GM21423 (cell line): ENCODE measurements at regions not wholly inside any gene's neighbourhood (a gene's known extent, or its start where the extent isn't known, plus 50 kb on each side); places are given as distances from the start of the nearest gene placed in this dataset.

Experiments used
- ATAC-seq: cut with Tn5 transposase; IDR thresholded peaks from one replicate; pipeline ENCODE4 v1.9.1; 2021; ENCODE audit warnings: mild to moderate bottlenecking, moderate library complexity; ENCODE audit not compliant: unreplicated experiment

DNA sequence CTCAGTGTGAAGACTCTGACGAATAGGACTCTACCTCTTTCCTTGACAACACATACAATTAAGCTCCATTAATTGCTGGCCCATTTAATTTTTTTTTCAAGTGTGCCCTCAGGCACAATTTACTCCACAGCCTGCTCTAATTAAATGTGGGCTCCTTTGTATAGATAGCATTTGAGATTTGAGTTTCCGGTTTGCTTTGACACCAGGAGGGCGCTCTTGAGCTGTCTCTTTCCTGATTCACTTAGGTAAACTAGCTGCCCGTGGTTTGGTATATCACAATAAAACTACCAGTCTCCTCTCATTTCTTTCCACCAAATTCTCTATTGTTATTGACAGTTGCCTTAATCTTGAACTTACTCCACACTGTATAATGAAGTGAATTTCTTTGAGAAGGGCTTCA lies 666.0 kb downstream of the DSC3 start:
- no peak for ATAC-seq

DNA sequence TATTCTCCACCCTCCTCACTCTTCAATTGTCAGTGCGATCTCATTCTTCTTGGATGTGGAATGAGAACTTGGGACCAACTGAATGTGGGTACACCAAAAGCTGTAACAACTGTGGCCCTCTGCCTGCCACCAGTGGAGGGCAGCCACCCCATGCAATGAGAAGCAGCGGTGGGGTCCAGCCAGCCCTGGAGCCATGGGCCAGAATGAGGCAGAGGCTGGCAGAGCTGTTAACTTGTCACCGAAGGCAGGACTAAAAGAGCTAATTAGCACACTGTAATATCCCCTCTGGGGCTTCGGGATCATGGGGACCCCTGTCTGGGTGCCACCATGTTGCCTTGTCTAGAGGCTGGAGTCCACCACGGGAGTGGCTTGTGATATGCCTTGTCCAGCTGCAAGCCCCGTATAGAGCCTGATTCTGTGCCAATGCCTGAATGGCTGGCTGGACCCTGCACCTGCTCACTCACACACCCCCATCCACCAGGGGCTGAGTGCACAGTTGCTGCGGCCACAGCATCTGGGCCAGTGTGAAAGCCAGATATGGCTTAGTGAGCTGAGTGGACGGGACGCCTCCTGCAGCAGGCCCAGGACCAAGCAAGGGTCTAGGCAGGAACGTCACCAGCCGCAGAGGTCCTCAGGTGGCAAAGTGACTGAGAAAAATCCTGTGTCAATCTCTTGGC lies 680.5 kb downstream of the DSC3 start:
- ATAC-seq = no peak

DNA sequence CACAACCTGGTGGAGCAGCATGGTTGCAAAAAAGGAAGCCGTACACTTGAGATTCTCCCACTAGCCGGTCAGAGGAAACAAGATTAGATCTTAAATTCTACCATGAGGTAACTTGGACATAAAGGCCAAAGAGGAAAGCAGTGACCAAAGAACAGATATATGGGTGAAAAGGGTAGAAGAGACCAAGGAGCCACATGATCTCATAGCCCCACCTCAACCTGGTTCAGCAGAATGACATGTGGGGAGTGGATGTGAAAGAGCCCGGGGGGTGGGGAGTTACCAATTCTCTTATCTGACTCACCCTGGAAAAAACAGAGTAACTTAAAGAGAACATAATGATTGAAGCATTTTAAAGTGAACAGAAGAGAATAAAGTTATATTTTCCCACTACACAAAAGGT lies 683.0 kb downstream of the DSC3 start:
- ATAC-seq = no peak

DNA sequence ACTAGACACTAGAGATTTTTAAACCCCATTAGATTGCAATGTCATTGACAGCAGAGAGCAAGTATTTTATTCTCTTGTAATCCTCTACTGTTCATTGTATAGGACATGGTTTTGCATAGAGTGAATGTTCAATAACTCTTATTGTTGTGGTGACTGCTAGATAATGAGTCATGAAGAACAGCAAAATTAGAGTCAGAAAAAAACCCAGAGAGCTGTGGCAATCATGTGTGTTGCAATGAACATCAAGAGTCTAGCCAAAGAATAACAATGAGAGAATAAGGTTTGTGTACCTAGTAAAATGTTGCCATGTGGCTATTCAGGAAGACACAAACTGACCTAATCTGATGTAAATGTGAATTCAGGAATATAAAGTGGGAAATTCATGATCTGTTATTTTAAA lies 684.0 kb downstream of the DSC3 start:
- no peak for ATAC-seq

DNA sequence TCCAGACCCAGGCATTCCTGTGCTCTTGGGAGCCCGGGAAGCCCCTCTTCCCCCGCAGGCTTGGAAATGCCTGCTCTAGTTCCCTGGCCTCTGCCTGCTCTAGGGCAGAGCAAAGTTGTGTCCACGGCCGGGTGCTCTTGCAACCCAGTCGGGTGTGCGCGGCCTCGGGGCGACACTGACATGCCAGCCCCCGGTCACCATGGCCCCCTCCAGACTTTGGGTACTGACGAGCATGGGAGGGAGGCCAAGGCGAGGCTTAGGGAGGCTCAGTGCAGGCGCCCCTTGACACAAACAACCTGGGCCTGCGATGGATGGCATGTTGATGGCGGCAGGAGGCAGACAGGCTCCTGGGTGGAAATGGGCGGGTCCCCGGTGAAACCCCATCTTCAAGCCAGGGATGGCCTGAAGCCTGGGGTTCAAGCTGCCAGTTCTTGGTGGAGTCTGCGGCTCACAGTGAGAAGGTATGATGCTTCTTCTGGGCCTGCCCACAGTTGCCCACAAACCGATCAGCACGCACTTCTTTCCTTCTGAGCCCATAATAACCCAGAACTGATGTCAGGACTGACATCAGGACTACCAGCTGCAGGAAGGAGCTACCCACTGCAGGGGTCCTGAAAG lies 689.9 kb downstream of the DSC3 start:
- ATAC-seq = no peak

DNA sequence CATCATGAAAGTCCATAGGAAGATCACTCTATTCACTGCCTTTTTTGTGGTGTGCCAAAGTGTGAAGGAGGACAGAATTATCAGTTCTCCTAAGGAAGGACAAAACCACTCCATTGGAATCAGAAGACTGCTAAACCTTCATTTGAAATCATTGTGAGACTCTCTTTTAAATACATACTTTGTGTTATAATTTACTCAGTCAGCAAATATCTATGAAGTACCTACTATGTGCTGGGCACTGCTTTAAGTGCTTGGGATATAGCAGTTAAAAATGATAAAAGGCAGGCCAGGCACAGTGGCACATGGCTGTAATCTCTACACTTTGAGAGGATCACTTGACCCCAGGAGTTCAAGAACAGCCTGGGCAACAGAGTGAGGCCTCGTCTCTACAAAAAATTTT lies 692.3 kb downstream of the DSC3 start:
- no peak for ATAC-seq

DNA sequence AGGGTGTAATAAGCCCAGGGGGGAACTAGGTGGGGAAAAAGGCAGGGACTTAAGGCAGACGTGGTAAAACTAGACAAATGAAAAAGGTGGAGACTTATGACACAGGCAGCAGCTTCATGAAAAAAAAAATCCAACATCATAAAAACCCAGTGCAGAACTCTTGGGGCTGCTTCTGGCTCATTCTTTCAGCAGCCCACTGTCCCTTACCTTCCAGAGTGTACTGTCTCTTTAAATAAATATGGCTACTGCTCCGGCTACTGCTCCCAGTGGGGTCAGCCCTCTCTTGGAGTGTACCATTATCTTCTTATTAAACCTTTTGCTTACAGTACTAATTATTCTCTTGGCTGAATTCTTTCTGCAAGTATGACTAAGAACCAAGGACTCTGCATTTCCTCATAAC lies 699.5 kb downstream of the DSC3 start:
- ATAC-seq = no peak

DNA sequence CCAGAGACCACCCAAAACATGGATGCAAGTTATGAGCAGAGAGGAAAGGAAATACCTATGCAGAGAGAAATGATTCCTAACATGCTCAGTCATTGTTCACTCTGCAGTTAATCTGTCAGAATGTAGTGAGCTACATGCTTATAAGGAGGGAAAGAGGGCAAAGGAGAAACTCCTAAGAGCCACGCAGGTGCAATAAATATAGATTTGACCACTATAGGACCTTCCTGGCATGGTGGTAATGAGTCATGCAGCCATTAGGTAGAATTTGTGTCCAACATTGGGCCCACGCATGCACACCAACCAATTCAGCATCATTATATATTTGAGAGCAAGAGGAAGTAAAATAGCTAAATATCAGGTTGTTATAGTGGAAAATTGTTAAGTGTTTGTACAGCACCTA lies 699.9 kb downstream of the DSC3 start:
- no peak for ATAC-seq

DNA sequence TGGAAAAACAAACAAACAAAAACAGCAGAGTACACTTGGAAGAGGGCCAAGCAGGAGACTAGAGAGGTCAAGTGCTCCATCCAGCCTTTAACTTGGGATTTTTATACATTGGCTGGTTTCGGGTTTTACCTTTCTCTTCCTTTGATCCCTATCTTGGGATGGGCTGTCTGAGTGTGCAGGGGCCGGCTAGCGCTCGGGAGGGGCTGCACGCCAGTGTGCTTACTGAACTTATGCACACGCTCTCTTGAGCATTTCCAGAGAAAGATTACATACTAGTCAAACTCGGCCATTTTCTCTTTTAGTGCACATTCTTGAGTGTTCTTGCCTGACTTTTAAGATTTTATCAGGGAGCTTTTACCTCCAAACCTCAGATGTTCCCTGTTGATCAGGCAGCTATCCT lies 707.8 kb downstream of the DSC3 start:
- no peak for ATAC-seq

DNA sequence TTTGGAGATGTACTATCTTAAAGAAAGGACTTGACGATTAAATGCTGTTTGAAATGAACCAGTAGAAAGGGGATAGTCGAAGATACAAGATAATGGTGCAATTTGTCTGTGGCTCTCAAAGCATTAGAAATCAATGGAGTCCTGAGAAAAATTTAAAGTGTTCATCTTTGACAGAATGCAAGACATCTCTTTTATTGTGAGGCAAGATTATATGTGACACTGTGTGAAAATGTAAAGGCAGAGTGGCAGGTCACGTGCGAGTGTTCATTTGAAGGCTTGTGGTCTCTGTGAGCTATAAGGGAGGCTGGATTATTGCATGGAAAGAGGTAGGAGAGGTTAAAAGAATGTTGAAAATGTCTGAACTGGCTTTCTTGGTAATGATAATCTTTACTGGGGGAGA lies 709.2 kb downstream of the DSC3 start:
- ATAC-seq = no peak

DNA sequence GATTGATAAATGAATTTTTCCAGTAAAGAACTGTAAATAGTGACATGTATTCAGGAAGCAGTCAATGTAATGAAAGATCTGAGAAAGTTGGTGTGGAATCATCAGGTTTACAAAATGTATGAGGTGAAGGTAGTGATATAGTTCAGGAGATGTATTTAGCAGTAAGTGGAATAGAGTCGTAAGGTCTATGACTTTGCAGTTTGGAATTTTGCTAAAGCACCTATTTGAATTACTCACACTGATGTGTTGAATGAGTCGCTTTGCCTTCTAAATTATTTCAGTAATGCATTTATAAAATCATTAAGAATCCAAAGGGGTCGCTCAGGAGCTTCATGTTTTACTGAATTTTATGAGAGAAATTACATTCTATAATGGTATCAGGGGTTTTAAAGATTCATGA lies 713.7 kb downstream of the DSC3 start:
- ATAC-seq = no peak

DNA sequence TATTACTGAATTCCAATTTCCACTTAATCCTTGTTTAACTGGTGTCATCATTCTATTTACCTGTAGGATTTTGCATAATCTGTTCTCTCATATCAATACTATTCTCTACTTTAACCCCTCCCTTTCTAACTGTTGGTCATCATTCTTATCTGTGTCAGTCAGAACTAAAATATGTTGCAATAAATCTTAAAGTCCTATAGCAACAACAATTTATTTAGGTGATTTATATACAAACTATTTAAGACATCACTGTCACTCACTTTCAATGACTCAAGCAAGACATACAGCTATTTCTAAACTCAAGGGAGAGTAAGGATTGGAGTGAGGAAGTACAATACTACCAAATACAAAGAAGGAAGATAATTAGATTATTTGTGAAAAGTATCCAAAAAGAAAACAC lies 740.4 kb downstream of the DSC3 start:
- no peak for ATAC-seq

DNA sequence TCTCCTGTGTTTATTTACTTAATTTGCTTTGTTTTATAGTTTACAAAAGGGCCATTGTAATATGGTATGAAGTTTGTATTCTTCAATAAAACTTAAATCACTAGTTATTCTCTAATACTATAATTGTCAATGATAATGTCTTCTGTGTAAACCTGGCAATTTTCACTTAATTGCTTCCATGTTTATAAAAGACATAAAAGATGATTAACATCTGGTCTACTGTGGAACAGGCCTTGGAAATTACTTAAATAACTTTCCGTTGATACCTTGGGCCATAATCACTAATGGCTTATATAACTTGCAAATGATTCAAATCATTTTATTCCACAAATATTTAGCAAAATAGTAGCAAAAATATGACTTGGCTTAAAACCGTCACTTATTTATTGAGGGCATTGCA lies 743.8 kb downstream of the DSC3 start:
- no peak for ATAC-seq

DNA sequence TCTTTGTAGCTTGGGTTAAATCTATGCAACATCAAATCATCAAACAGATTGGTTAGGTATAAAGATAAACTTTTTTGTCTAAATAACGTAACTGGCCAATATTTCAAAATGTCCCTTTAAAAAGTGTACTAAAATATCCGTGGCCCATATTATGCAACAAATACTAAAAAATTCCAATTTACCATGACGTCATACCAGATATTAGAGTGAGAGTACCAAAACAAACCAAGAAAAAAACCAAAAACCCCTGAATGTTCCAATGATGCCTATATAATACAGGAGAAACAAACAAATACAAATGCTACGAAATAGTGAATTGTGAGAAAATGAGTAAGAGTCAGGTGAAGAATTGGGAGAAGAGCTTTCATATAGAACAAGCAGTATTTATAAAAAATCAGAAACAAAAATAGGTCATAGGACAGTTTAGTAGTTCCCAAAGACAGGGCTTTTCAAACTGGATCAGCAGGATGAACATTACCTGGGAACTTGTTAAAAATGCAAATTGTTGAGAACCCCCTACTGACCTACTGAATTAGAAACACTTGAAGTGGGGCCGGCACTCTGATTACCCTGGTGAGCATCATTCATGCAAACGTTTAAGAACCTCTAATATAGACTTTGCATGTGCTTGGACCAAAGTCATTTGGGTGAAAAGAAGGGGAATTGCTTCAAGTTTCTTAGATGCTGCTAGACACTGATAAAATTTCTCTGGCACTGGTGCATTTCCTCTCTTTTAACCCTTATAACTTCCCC lies 753.7 kb downstream of the DSC3 start:
- no peak for ATAC-seq

DNA sequence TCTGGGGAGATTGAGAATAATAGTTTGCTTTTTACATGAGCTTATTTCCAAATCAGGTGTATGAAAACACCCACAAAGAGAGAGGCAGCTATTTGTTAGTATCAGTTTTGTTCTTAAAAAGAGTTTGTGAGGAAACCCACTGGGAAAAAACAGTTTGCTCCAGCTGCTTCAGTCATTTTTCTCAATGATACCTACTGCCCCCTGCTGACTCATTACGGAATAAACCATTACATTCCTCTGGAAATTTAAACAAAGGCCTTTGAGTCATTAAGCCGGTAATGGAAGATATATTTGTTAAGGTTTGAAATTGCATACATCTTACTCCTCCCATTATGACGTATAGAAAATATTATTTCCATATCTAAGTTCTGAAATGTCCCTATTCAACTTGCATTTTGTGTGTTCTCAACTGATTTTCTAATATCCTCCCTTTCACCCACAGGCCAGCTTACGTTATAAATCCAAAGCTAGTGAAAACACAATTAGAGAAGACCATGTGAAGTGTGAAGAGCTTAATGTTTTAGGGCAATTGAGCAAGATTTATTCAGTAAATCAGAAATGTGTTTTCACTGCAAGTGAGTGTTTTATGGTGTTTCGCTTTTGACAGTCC lies 761.6 kb downstream of the DSC3 start:
- no peak for ATAC-seq

DNA sequence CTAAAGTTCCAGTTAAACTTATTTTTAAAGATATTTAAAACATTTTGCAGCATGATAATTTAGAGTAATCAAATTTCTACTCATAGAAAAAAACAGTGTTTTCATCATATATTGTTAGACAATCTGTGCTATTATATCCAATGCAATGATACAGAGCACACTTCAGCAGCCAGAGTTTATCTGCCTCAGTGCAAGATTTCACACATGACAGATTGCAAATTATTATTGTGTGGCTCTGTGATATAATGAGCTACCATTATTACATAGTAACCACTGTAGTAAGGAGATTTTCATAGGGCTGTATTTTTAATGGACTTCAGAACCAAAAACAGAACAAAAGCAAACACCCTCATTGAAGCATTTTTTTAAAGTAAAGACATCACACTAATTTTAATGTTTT lies 762.4 kb downstream of the DSC3 start:
- ATAC-seq = no peak

DNA sequence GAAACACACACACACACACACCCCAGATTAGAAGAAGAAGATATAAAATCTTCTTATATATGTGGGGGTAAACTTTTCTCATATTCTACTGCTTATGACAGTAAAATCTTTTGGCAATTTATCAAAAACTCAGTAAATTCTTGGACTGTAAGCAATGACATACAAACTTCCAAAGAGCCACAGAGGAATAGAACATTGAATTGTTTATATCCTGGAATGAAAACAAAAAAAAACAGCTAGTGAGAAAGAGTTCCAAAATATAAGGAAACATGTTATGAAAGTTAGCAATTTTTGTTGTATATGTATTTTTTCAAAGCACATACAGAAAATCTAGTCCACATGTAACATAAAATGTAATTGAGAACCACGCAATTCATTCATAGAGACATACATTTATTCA lies 764.9 kb downstream of the DSC3 start:
- ATAC-seq = no peak

DNA sequence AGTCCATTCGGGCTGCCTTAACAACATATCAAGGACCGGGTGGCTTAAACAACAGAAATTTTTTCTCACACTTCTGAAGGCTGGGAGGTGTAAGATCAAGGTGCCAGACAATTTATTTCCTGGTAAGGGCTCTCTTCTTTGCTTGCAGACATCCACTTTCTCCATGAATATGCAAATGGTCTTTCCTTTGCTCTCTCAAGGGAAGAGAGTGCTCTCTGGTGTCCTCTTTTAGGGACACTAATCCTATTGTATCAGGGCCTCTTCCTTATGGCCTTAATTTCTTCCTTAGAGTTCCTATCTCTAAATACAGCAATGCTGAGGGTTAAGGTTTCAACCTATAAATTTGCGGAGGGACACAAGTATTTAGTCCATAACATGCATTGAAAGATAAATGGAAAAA lies 770.8 kb downstream of the DSC3 start:
- ATAC-seq = no peak

DNA sequence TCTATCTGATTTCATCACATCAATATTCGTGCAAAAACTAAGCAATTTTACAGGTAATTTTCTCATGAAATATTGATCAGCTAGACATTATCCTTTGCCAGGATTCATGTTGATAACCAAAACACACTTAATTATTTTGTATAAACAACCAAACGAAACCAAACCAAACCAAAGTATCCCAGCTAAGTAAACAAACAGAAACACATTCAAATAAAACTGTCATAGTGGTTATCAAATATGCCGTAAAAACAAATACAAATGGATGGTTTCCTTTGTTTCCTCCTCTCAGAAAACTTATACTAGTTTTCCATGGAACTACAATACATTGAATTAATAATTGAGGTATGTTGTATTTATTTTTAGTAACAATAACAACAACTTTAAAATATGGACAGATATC lies 777.4 kb downstream of the DSC3 start:
- ATAC-seq = no peak

DNA sequence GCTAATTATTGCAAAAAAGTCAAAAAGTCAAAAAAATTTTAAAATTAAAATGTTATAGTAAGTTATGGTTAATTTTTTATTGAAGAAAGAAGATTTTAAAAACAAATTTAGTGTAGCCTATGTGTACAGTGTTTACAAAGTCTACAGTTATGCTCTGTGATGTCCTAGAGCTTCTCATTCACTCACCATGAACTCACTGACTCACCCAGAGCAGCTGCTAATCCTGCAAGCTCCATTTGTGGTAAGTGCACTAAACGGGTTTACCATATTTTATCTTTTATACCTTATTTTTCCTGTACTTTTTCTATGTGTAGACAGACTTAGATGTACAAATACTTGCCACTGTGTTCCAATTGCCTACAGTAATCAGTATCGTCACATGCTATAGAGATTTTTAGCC lies 788.2 kb downstream of the DSC3 start:
- no peak for ATAC-seq

DNA sequence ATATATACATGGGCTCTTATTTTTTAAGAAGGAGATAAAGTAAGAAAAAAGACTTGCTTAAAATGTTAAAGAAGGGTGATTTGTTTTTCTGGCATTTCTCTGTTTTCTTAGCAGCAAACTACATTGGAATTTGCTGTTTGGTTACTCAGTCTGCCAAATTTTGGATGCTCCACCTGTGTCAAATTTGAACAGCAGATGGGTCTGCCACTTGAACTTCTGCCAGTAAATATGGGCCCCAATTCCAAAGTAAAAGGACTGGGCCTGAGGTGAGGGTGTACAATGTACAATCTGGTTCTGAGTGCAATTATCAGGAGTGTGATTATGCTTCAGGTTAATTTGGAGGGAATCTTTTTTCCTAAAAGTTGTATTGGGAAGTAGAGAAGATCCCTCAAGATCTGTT lies 794.5 kb downstream of the DSC3 start:
- no peak for ATAC-seq
